ENCODE measurements at regions not wholly inside any gene's neighbourhood (a gene's known extent, or its start where the extent isn't known, plus 50 kb on each side); places are given as distances from the start of the nearest gene placed in this dataset.

- H2BK5ac ChIP-seq (ENCODE audit: low read depth, low read length) = no peak overlapping the region
- no peak overlapping the region for H3K18ac ChIP-seq (ENCODE audit: extremely low read depth, low read length)
- no peak for TF ChIP-seq MAX (IDR thresholded peaks at IDR 0.05)
- no peak for TF ChIP-seq ATF2 (IDR thresholded peaks at IDR 0.05; ENCODE audit: low read length)
- no peak for TF ChIP-seq TAF7 (optimal IDR thresholded peaks at IDR 0.05; ENCODE audit: borderline replicate concordance, low read depth, low read length)
- peaks cover 0 to 4% (median 0%) of the 10 kb centered on the region in 4 experiments; a peak in 1 of 7 replicates for H3K4me1 ChIP-seq (replicated peaks in 1 of 4; ENCODE audit: control insufficient read depth in 3 of 4, insufficient read depth in 4 of 4, low read length in 3 of 4)
- H3K27me3 ChIP-seq (replicated peaks in 1 of 4; ENCODE audit: control insufficient read depth in 3 of 4, extremely low read depth in 1 of 4, insufficient read depth in 3 of 4, low read length in 3 of 4) = no peaks in the 10 kb centered on the region
- no peaks in the 10 kb centered on the region for H3K9me3 ChIP-seq (ENCODE audit: insufficient read depth in 2 of 2, low read depth in 1 of 2, low read length in 1 of 2)
- no peak overlapping the region for H3K23ac ChIP-seq (ENCODE audit: insufficient read length)
- H2BK15ac ChIP-seq (ENCODE audit: low read length) = no peak overlapping the region
- no peaks in the 10 kb centered on the region for H3K79me1 ChIP-seq (ENCODE audit: low read depth, low read length)
- no peak overlapping the region for H2BK120ac ChIP-seq (replicated peaks; ENCODE audit: low read depth, low read length)
- no peak overlapping the region for H4K5ac ChIP-seq (ENCODE audit: insufficient read length, low read depth, low read length)
- POLR2A ChIA-PET (ENCODE audit: partially characterized antibody) = no interaction called here
- no peak overlapping the region for H3K9ac ChIP-seq (replicated peaks in 1 of 4; ENCODE audit: extremely low read depth in 1 of 4, low read depth in 3 of 4, low read length in 3 of 4)
- H2BK20ac ChIP-seq (ENCODE audit: low read length) = no peak overlapping the region
- H4K8ac ChIP-seq (ENCODE audit: extremely low read depth, insufficient read depth, low read length) = no peak overlapping the region
- H3K23me2 ChIP-seq (ENCODE audit: low read depth, low read length) = no peaks in the 10 kb centered on the region
- H3K4ac ChIP-seq (replicated peaks; ENCODE audit: insufficient read length, low read depth, low read length) = no peak overlapping the region
- no peak overlapping the region for H4K91ac ChIP-seq (replicated peaks; ENCODE audit: insufficient read length, low read length)
- H3K79me2 ChIP-seq (ENCODE audit: control insufficient read depth in 1 of 2, insufficient read depth in 2 of 2, low read length in 2 of 2) = no peaks in the 10 kb centered on the region
- no peak overlapping the region for H2BK12ac ChIP-seq (ENCODE audit: low read depth, low read length)
- H2AFZ ChIP-seq (ENCODE audit: low read length) = no peak overlapping the region
- FAIRE-seq (no peak), DNase-seq (ENCODE audit: low read depth in 1 of 2, low spot score in 2 of 2) (no peak)
- no peak overlapping the region for H3K4me2 ChIP-seq (ENCODE audit: insufficient read depth in 1 of 2, low read depth in 2 of 2, low read length in 2 of 2)
- no peaks in the 10 kb centered on the region for H3K36me3 ChIP-seq (ENCODE audit: control insufficient read depth in 2 of 4, insufficient read depth in 4 of 4, low read length in 3 of 4)
- H2AK5ac ChIP-seq (ENCODE audit: low read depth, low read length) = no peak overlapping the region
- 100% methylated on average over 2 of the region's 2 CpGs; no CpG with 5 or more reads in 1 of the 2 experiments for WGBS, 2 experiments (ENCODE audit: extremely low coverage in 1 of 2, insufficient coverage in 1 of 2, insufficient read length in 1 of 2, insufficient replicate concordance in 2 of 2, low coverage in 1 of 2, low lambda C conversion rate in 2 of 2, missing lambda C conversion rate in 1 of 2)
- no peaks in the 10 kb centered on the region for H4K20me1 ChIP-seq (replicated peaks in 1 of 2; ENCODE audit: control insufficient read depth in 1 of 2, insufficient read depth in 2 of 2, low read length in 2 of 2)
- H3K27ac ChIP-seq (ENCODE audit: low read depth, low read length) = no peak overlapping the region
- H3K14ac ChIP-seq (ENCODE audit: insufficient read length) = no peak overlapping the region
- H3K56ac ChIP-seq (replicated peaks; ENCODE audit: insufficient read length, low read depth, low read length) = no peak overlapping the region
- CTCF ChIA-PET (ENCODE audit: partially characterized antibody) = interaction anchor here (1.0 kb wide), 1 partner anchor 9 kb away, joined by 3 read pairs; no protein-coding TSS in a partner anchor
- no peak overlapping the region for H3K4me3 ChIP-seq (ENCODE audit: extremely low read depth in 1 of 4, insufficient read depth in 2 of 4, low read depth in 3 of 4, low read length in 4 of 4)
Measured at GRCh38 chr9:8232726-8233125, 433.1 kb upstream of the DMAC1 start.
